ENCODE measurements at regions not wholly inside any gene's neighbourhood (a gene's known extent, or its start where the extent isn't known, plus 50 kb on each side); places are given as distances from the start of the nearest gene placed in this dataset.

DNA sequence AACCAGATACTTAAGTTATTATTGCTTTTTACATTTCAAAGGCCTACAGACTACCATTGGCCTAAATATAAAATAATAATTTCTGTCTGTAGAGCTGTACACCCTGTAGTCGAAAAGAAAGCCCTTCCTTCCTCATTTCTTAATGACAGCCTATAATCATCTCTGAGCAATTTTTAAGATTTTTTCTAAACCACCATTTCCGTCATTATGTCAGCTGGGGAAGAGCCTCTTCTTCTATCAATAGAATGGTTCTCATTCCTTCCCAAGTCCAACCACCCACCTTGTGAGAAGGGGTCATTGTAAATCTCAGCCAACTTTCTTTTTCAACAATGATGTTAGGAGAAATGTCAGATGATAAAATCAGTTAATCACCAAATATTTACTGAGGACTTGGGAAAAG, 91.8 kb downstream of the PLEKHG1 start:
- no peaks in the 10 kb centered on the region for H3K9me3 ChIP-seq (ENCODE audit: insufficient read depth, low read length)
- H3K36me3 ChIP-seq (ENCODE audit: low read length): no peaks in the 10 kb centered on the region
- H3K79me2 ChIP-seq (ENCODE audit: insufficient read depth, low read length): no peaks in the 10 kb centered on the region
- H3F3A ChIP-seq (ENCODE audit: insufficient read depth): peaks cover 16% of the 10 kb centered on the region
- TF ChIP-seq EZH2phosphoT487 (conservative IDR thresholded peaks at IDR 0.05; ENCODE audit: low read length): no peak
- TF ChIP-seq, protein P1, sequence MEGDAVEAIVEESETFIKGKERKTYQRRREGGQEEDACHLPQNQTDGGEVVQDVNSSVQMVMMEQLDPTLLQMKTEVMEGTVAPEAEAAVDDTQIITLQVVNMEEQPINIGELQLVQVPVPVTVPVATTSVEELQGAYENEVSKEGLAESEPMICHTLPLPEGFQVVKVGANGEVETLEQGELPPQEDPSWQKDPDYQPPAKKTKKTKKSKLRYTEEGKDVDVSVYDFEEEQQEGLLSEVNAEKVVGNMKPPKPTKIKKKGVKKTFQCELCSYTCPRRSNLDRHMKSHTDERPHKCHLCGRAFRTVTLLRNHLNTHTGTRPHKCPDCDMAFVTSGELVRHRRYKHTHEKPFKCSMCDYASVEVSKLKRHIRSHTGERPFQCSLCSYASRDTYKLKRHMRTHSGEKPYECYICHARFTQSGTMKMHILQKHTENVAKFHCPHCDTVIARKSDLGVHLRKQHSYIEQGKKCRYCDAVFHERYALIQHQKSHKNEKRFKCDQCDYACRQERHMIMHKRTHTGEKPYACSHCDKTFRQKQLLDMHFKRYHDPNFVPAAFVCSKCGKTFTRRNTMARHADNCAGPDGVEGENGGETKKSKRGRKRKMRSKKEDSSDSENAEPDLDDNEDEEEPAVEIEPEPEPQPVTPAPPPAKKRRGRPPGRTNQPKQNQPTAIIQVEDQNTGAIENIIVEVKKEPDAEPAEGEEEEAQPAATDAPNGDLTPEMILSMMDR (IDR thresholded peaks at IDR 0.05; ENCODE audit: insufficient read depth, low read length, poor library complexity, severe bottlenecking): no peak
- H3K27ac ChIP-seq (ENCODE audit: low read depth, low read length): peak overlapping the region; percentile 58; the same call in 1 of the 2 replicates
- H3K9ac ChIP-seq (ENCODE audit: low read length): no peak overlapping the region
- H3K4me3 ChIP-seq (ENCODE audit: insufficient read depth, low read length, poor library complexity, severe bottlenecking): no peak overlapping the region
- H2AFZ ChIP-seq (ENCODE audit: low read depth, low read length, severe bottlenecking): no peak overlapping the region
- H3K27me3 ChIP-seq (ENCODE audit: low read length): no peaks in the 10 kb centered on the region
- peak overlapping the region; percentile 39 for H3K4me2 ChIP-seq (ENCODE audit: low read depth, low read length, poor library complexity, severe bottlenecking)
- H3K9me2 ChIP-seq (replicated peaks; ENCODE audit: insufficient read depth, low read length): no peaks in the 10 kb centered on the region
- no peaks in the 10 kb centered on the region for H4K20me1 ChIP-seq (ENCODE audit: low read depth, low read length)

DNA sequence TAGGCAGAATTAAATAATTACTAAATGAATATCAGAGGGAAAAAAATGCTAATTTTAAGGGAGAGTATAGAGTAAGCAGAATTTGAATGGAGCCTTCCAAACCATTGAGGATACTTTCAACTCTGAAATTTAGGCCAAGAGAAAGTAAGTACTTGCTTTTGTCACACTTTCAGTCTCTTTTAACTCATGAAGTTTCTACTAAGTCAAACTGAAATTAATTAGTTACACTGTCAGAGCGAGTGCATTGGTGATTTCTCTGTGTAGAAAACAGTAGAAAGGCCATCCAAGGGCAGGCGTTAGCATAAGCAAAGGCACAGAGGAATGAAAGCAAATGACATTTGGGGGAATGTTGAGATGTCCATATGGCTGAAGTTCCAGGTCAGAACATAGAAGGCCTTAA, 92.9 kb downstream of the PLEKHG1 start:
- Histone ChIP-seq H3K9me2 (replicated peaks; ENCODE audit: insufficient read depth, low read length) (no peaks in the 10 kb centered on the region), H2AFZ (ENCODE audit: low read depth, low read length, severe bottlenecking) (no peak overlapping the region), H3K9me3 (ENCODE audit: insufficient read depth, low read length) (no peaks in the 10 kb centered on the region), H4K20me1 (ENCODE audit: low read depth, low read length) (no peaks in the 10 kb centered on the region), H3K4me3 (ENCODE audit: insufficient read depth, low read length, poor library complexity, severe bottlenecking) (no peak overlapping the region), H3K27me3 (ENCODE audit: low read length) (no peaks in the 10 kb centered on the region), H3K9ac (ENCODE audit: low read length) (no peak overlapping the region), H3K79me2 (ENCODE audit: insufficient read depth, low read length) (no peaks in the 10 kb centered on the region), H3K36me3 (ENCODE audit: low read length) (no peaks in the 10 kb centered on the region), H3F3A (ENCODE audit: insufficient read depth) (peaks cover 16% of the 10 kb centered on the region), H3K4me2 (ENCODE audit: low read depth, low read length, poor library complexity, severe bottlenecking) (no peak overlapping the region), H3K27ac (ENCODE audit: low read depth, low read length) (no peak overlapping the region)
- TF ChIP-seq, protein P1 (IDR thresholded peaks at IDR 0.05; ENCODE audit: insufficient read depth, low read length, poor library complexity, severe bottlenecking): no peak
- no peak for TF ChIP-seq EZH2phosphoT487 (conservative IDR thresholded peaks at IDR 0.05; ENCODE audit: low read length)

DNA sequence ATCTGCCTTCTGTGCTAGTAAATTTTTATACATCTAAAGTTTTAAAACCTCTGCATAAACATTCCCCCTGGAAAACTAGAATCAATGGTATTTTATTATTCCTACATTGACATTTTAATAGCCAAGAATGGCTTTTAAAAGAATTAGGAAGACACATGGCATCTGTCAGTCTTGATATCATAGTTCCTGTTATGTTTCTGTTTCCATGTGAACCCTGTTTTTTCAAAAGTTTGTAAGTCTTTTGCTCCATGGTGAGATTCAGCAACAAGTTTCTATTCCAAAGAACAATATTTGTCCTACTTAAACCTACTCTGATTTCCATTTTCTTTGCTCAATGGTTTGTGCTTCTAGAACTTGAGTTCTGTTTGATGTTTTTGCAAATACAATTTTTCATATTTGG, 95.2 kb downstream of the PLEKHG1 start:
- no peaks in the 10 kb centered on the region for H3K36me3 ChIP-seq (ENCODE audit: low read length)
- no peaks in the 10 kb centered on the region for H4K20me1 ChIP-seq (ENCODE audit: low read depth, low read length)
- H3K9ac ChIP-seq (ENCODE audit: low read length): no peak overlapping the region
- TF ChIP-seq, protein P1 (IDR thresholded peaks at IDR 0.05; ENCODE audit: insufficient read depth, low read length, poor library complexity, severe bottlenecking): no peak
- TF ChIP-seq EZH2phosphoT487 (conservative IDR thresholded peaks at IDR 0.05; ENCODE audit: low read length): no peak
- no peaks in the 10 kb centered on the region for H3K9me3 ChIP-seq (ENCODE audit: insufficient read depth, low read length)
- no peaks in the 10 kb centered on the region for H3K27me3 ChIP-seq (ENCODE audit: low read length)
- no peak overlapping the region for H2AFZ ChIP-seq (ENCODE audit: low read depth, low read length, severe bottlenecking)
- H3K79me2 ChIP-seq (ENCODE audit: insufficient read depth, low read length): no peaks in the 10 kb centered on the region
- no peak overlapping the region for H3K4me3 ChIP-seq (ENCODE audit: insufficient read depth, low read length, poor library complexity, severe bottlenecking)
- H3K9me2 ChIP-seq (replicated peaks; ENCODE audit: insufficient read depth, low read length): no peaks in the 10 kb centered on the region
- no peak overlapping the region for H3K27ac ChIP-seq (ENCODE audit: low read depth, low read length)
- peaks cover 11% of the 10 kb centered on the region; the same call in 1 of the 2 replicates for H3F3A ChIP-seq (ENCODE audit: insufficient read depth)
- H3K4me2 ChIP-seq (ENCODE audit: low read depth, low read length, poor library complexity, severe bottlenecking): no peak overlapping the region

Data from SU-DHL-6 (cell line).